Liver (tissue), 8 donors: ENCODE measurements at regions not wholly inside any gene's neighbourhood (a gene's known extent, or its start where the extent isn't known, plus 50 kb on each side); places are given as distances from the start of the nearest gene placed in this dataset.

Source experiments
- DNase-seq: peaks from one replicate; pipeline ENCODE4 v3.0.0-alpha.2; 2017; ENCODE audit warnings: low spot score
- H3K27ac ChIP-seq, 2 donors: one replicate each; pipeline ENCODE4 v1.7.0; 2013; ENCODE audit warnings: inconsistent platforms in 2 of 2, low read length in 2 of 2, control low read depth in 1 of 2, low read depth in 1 of 2, mild to moderate bottlenecking in 1 of 2
- H3K27me3 ChIP-seq, 4 donors: one replicate each; pipeline versions ENCODE4 v1.6.1 to v1.7.0; 2013; ENCODE audit warnings: low read length in 3 of 4, inconsistent platforms in 1 of 4, mild to moderate bottlenecking in 1 of 4, moderate library complexity in 1 of 4; ENCODE audit not compliant: control insufficient read depth in 4 of 4, insufficient read depth in 4 of 4
- H3K36me3 ChIP-seq, 4 donors: one replicate each; pipeline versions ENCODE4 v1.6.1 to v1.7.0; 2013; ENCODE audit warnings: low read length in 3 of 4, mild to moderate bottlenecking in 3 of 4, low read depth in 1 of 4, moderate library complexity in 1 of 4; ENCODE audit not compliant: control insufficient read depth in 4 of 4, insufficient read depth in 3 of 4
- H3K4me1 ChIP-seq, 4 donors: one replicate each; pipeline versions ENCODE4 v1.6.1 to v1.7.0; 2013; ENCODE audit warnings: low read length in 3 of 4, mild to moderate bottlenecking in 3 of 4, moderate library complexity in 1 of 4; ENCODE audit not compliant: control insufficient read depth in 4 of 4, insufficient read depth in 4 of 4
- H3K4me3 ChIP-seq, 3 donors: one replicate each; pipeline versions ENCODE4 v1.6.1 to v1.7.0; 2013; ENCODE audit warnings: low read length in 3 of 3, control low read depth in 1 of 3, low read depth in 1 of 3, mild to moderate bottlenecking in 1 of 3
- H3K9ac ChIP-seq, 2 donors: one replicate each; pipeline ENCODE4 v1.7.0; 2013; ENCODE audit warnings: low read length in 2 of 2, mild to moderate bottlenecking in 2 of 2, moderate library complexity in 2 of 2, control low read depth in 1 of 2, low read depth in 1 of 2
- H3K9me3 ChIP-seq, 4 donors: one replicate each; pipeline versions ENCODE4 v1.6.1 to v1.7.0; 2013; ENCODE audit warnings: low read length in 3 of 4; ENCODE audit not compliant: control insufficient read depth in 4 of 4
- ATF3 ChIP-seq: IDR thresholded peaks from 2 replicates; pipeline ENCODE4 v1.6.1; 2016; ENCODE audit warnings: antibody characterized with exemption
- CTCF ChIP-seq: fragments of 150-350 bp; IDR thresholded peaks from 2 replicates; pipeline ENCODE4 v1.5.1; 2017; ENCODE audit warnings: improper control_type of control experiment, low read depth, low read length; ENCODE audit not compliant: missing input control
- EGR1 ChIP-seq, 2 donors: IDR thresholded peaks; 2 replicates each; pipeline ENCODE4 v1.6.1; 2016 to 2018; ENCODE audit warnings: antibody characterized with exemption in 2 of 2, low read depth in 2 of 2
- FOXA1 ChIP-seq: IDR thresholded peaks from 2 replicates; pipeline ENCODE4 v1.6.1; 2016; ENCODE audit warnings: antibody characterized with exemption
- FOXA2 ChIP-seq: IDR thresholded peaks from 2 replicates; pipeline ENCODE4 v1.6.1; 2016; ENCODE audit warnings: antibody characterized with exemption
- GABPA ChIP-seq, 2 donors: IDR thresholded peaks in 1 of 2; conservative IDR thresholded peaks in 1 of 2; 2 replicates each; pipeline ENCODE4 v1.6.1; 2016; ENCODE audit warnings: antibody characterized with exemption in 2 of 2, mild to moderate bottlenecking in 1 of 2, moderate library complexity in 1 of 2
- HNF4A ChIP-seq, 2 donors: conservative IDR thresholded peaks; 2 replicates each; pipeline ENCODE4 v1.6.1; 2016; ENCODE audit warnings: antibody characterized with exemption in 2 of 2, mild to moderate bottlenecking in 2 of 2
- HNF4G ChIP-seq: IDR thresholded peaks from 2 replicates; pipeline ENCODE4 v1.6.1; 2016; ENCODE audit warnings: antibody characterized with exemption
- JUND ChIP-seq, 2 donors: IDR thresholded peaks; 2 replicates each; pipeline ENCODE4 v1.6.1; 2016; ENCODE audit warnings: antibody characterized with exemption in 2 of 2
- NR2F2 ChIP-seq: IDR thresholded peaks from 2 replicates; pipeline ENCODE4 v1.6.1; 2016; ENCODE audit warnings: antibody characterized with exemption
- RAD21 ChIP-seq, 2 donors: IDR thresholded peaks; 2 replicates each; pipeline ENCODE4 v1.6.1; 2016; ENCODE audit warnings: antibody characterized with exemption in 2 of 2, mild to moderate bottlenecking in 2 of 2
- RXRA ChIP-seq, 2 donors: IDR thresholded peaks; 2 replicates each; pipeline ENCODE4 v1.6.1; 2017 to 2018; ENCODE audit warnings: antibody characterized with exemption in 2 of 2, mild to moderate bottlenecking in 1 of 2
- TAF1 ChIP-seq: conservative IDR thresholded peaks from 2 replicates; pipeline ENCODE4 v1.6.1; 2016; ENCODE audit warnings: antibody characterized with exemption, mild to moderate bottlenecking
- WGBS: extraction: QIAGEN DNeasy Blood & Tissue Kit; methylation state at CpG from one replicate; pipeline ENCODE4 v1.1.7; 2013; 5-methylcytosine and 5-hydroxymethylcytosine counted together
- donor health status: healthy.
- donor health status: healthy.
- donor health status: healthy.
- donor health status: healthy.
- donor health status: healthy.

- Histone ChIP-seq H3K9ac (no peak overlapping the region), H3K27me3 (peaks cover 0 to 2% (median 0%) of the 10 kb centered on the region in 4 donors), H3K27ac (no peak overlapping the region), H3K9me3 (no peaks in the 10 kb centered on the region), H3K4me3 (no peak overlapping the region), H3K36me3 (no peaks in the 10 kb centered on the region), H3K4me1 (no peaks in the 10 kb centered on the region)
- TF ChIP-seq ATF3: no peak
- no peak for TF ChIP-seq FOXA2
- no peak for TF ChIP-seq HNF4A (conservative IDR thresholded peaks at IDR 0.05)
- no peak for TF ChIP-seq HNF4G
- no peak for TF ChIP-seq JUND (IDR thresholded peaks at IDR 0.05)
- no peak for TF ChIP-seq GABPA (IDR thresholded peaks at IDR 0.05 in 1 of 2, conservative IDR thresholded peaks at IDR 0.05 in 1 of 2)
- no peak for TF ChIP-seq EGR1 (IDR thresholded peaks at IDR 0.05; ENCODE audit: low read depth in 2 of 2)
- TF ChIP-seq NR2F2: no peak
- no peak for TF ChIP-seq RXRA (IDR thresholded peaks at IDR 0.05)
- no peak for TF ChIP-seq FOXA1
- TF ChIP-seq CTCF: no peak
- no peak for TF ChIP-seq TAF1
- WGBS: 35% methylated on average over 3 of the region's 3 CpGs
- DNase-seq: no peak
Measured at GRCh38 chr4:103885152-103885551, 165.4 kb upstream of the TACR3 start.

GRCh38 chr4:103867311-103867710, 147.5 kb upstream of the TACR3 start:
- Histone ChIP-seq H3K27ac (no peak overlapping the region), H3K4me1 (no peaks in the 10 kb centered on the region), H3K36me3 (no peaks in the 10 kb centered on the region), H3K27me3 (no peaks in the 10 kb centered on the region), H3K9ac (no peak overlapping the region), H3K9me3 (no peaks in the 10 kb centered on the region), H3K4me3 (no peak overlapping the region)
- TF ChIP-seq FOXA2 (no peak), RXRA (IDR thresholded peaks at IDR 0.05) (no peak), GABPA (IDR thresholded peaks at IDR 0.05 in 1 of 2, conservative IDR thresholded peaks at IDR 0.05 in 1 of 2) (no peak), HNF4G (no peak), ATF3 (no peak), NR2F2 (no peak), CTCF (no peak)
- WGBS: 78% methylated on average over 2 of the region's 2 CpGs
- no peak for DNase-seq

DNA sequence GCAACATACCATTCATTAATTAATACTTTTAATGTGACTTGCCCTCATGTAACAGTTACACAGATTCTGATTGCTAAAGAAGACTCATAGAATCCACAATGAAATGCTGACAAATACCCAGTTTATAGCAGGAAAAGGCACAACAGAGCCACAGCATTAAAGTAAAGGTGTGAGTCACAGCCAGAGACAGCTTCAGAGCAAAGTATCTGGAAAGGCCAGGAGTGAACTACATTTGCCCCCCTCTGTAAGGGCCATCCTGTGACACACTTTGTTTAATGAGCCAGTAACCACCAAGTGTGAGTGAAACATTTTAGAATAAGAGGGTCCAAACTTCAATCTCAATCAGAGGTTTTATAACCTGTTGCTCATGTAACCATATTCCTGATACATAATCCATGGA, 133.8 kb upstream of the TACR3 start:
- H3K9me3 ChIP-seq: no peaks in the 10 kb centered on the region
- no peaks in the 10 kb centered on the region for H3K36me3 ChIP-seq
- H3K9ac ChIP-seq: no peak overlapping the region

More for the DNA sequence above, 133.8 kb upstream of the TACR3 start:
- DNase-seq: no peak
- H3K4me1 ChIP-seq: no peaks in the 10 kb centered on the region
- no peak overlapping the region for H3K27ac ChIP-seq
- no peak for TF ChIP-seq RAD21 (IDR thresholded peaks at IDR 0.05)
- no peak for TF ChIP-seq HNF4A (conservative IDR thresholded peaks at IDR 0.05)
- no peaks in the 10 kb centered on the region for H3K27me3 ChIP-seq
- no peak overlapping the region for H3K4me3 ChIP-seq
